Epithelial cell of esophagus (primary cell): ENCODE measurements at regions not wholly inside any gene's neighbourhood (a gene's known extent, or its start where the extent isn't known, plus 50 kb on each side); places are given as distances from the start of the nearest gene placed in this dataset.

Experiments
- DNase-seq: peaks from one replicate; pipeline ENCODE4 v3.0.0; 2010; ENCODE audit warnings: low read depth
- H3K4me3 ChIP-seq: 2 replicates; pipeline ENCODE4 v1.5.1; 2011; ENCODE audit warnings: mild to moderate bottlenecking, low read length, control low read depth
- CTCF ChIP-seq: IDR thresholded peaks from 2 replicates; pipeline ENCODE4 v1.5.1; 2011; ENCODE audit warnings: low read depth, mild to moderate bottlenecking, low read length, control low read depth, inconsistent platforms; ENCODE audit not compliant: insufficient read depth; ENCODE audit errors: missing control alignments

DNA sequence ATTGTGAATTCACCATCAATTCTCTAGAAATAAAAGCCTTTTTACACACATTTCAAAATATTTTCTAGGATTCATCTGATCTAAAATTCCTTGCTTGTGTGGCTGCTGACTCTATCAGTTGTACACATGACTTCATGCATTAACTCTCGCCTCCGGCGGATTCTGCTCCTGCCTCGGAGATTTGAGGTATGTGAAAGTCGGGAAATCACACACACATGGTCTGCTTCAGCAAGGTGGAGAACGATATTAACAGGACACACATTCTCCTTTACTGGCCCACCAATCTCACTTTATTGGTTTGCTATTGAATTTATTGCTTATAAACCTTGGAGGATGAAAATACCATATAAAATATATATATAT is 855.7 kb downstream of the SLITRK5 start:
- no peak overlapping the region for H3K4me3 ChIP-seq
- no peak for TF ChIP-seq CTCF
- DNase-seq, result no peak

DNA sequence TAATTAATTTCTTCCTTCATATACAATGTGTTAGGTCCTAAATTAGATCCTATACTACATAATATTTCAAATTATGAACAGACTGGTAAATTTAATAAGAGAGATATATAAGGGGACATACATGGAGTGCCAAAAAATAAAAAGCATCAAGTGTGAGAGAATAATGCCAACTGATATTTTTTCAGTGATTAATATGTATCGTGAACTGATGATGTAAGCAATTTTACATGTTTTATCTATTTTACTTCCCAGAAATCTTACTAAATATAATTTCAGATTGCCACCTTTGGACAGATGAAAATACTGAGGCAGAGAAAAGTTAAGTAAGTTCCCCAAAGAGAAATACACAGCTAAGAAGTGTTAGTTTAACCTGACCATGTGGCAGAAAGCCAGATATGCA is 870.8 kb downstream of the SLITRK5 start:
- H3K4me3 ChIP-seq, result no peak overlapping the region
- DNase-seq, result no peak
- TF ChIP-seq CTCF, result no peak

- DNase-seq, result peak; percentile 81
- no peak overlapping the region for H3K4me3 ChIP-seq
- TF ChIP-seq CTCF, result no peak
Observed at GRCh38 chr13:88544836-88545235, 873.7 kb downstream of the SLITRK5 start.

DNA sequence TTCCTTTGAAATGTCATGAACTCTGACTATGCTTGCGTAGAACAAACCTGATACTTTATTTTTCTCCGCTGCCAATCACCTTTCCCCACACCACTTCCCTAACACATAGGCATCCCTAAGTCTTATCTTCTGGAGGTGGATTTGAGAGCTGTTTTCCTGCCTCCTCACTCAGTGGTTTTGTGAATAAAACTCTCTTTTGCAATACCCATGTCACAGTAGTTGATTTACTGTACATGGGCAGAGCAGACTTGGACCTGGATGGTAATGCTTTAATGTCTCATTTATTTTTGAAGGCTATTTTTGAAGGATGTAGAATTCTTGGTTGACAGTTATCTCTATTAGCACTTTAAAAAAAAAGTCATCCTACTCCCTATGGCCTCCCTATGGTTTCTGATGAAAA is 881.8 kb downstream of the SLITRK5 start:
- no peak overlapping the region for H3K4me3 ChIP-seq
- no peak for DNase-seq
- TF ChIP-seq CTCF, result no peak

DNA sequence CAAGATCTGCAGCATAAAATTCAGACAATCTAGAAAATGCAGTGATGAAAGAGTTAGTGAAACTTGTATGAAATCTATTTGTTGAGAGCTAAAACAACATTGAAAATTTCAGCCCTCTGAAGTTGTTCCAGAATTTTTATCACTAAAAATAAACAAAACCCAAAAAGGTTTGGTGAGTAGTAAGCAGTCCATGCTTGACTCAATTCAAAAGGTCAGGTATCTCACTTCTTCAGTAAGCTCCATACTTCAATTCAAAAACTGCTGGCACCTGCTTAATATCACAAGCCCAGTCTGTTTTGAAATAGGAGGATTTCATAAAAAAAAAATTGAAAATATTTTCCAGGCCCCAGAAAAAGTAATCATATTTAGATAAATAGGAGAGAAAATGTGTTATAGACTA is 894.4 kb downstream of the SLITRK5 start:
- no peak overlapping the region for H3K4me3 ChIP-seq
- no peak for DNase-seq
- TF ChIP-seq CTCF, result no peak

GRCh38 chr13:88585861-88586260 is 914.7 kb downstream of the SLITRK5 start:
- H3K4me3 ChIP-seq, result no peak overlapping the region
- TF ChIP-seq CTCF, result no peak
- DNase-seq, result no peak

DNA sequence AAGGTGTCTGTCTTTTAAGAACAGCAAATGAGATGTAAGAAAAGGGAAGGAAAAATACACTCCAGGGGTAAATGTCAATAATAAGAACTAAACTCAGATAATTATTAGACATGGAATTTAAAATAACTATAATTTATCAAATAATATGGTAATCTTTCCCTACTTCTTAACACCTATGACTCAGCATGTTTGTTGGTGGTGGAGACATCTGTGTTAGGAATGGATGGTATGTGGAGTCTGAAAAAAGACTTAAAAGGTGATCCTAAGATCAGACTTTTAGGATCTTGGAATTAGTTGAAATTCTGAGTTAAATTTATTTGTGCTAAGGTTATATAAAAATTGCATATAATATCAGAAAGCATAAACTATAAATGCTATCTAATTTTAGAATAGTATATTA is 915.1 kb downstream of the SLITRK5 start:
- no peak overlapping the region for H3K4me3 ChIP-seq
- TF ChIP-seq CTCF, result no peak
- DNase-seq, result peak; percentile 30
